DND-41 (cell line): ENCODE measurements at regions not wholly inside any gene's neighbourhood (a gene's known extent, or its start where the extent isn't known, plus 50 kb on each side); places are given as distances from the start of the nearest gene placed in this dataset.

Source experiments
- ATAC-seq: fragments of 200-7000 bp; cut with Tn5 transposase; 3 replicates; pipeline ENCODE4 v1.9.1; 2021; ENCODE audit warnings: low read depth; ENCODE audit not compliant: insufficient read depth
- DNase-seq: peaks from one replicate; pipeline ENCODE4 v3.0.0-alpha.2; 2020
- H2AFZ ChIP-seq: 2 replicates; pipeline ENCODE4 v1.6.0; 2012; ENCODE audit warnings: low read depth, low read length
- H3K27ac ChIP-seq: 2 replicates; pipeline ENCODE4 v1.5.1; 2012; ENCODE audit warnings: low read length, inconsistent platforms
- H3K27me3 ChIP-seq: fragments of 200-600 bp; sonication (generic); 2 replicates; pipeline ENCODE4 v1.6.0; 2012; ENCODE audit warnings: low read length, mild to moderate bottlenecking, inconsistent platforms; ENCODE audit not compliant: insufficient read depth, poor library complexity
- H3K36me3 ChIP-seq: 2 replicates; pipeline ENCODE4 v1.5.1; 2012; ENCODE audit warnings: low read length, inconsistent platforms; ENCODE audit not compliant: insufficient read depth
- H3K4me1 ChIP-seq: 2 replicates; pipeline ENCODE4 v1.5.1; 2012; ENCODE audit warnings: mild to moderate bottlenecking, low read length; ENCODE audit not compliant: insufficient read depth
- H3K4me2 ChIP-seq: 2 replicates; pipeline ENCODE4 v1.6.0; 2012; ENCODE audit warnings: mild to moderate bottlenecking, moderate library complexity, low read length, inconsistent platforms; ENCODE audit not compliant: insufficient read depth
- H3K4me3 ChIP-seq, 2 experiments: fragments of 200-600 bp in 1 of 2; shearing (Covaris generic) in 1 of 2; 2 replicates each; pipeline ENCODE4 v1.5.1; 2012 to 2016; ENCODE audit warnings: inconsistent platforms in 2 of 2, low read length in 2 of 2, mild to moderate bottlenecking in 2 of 2, low read depth in 1 of 2, moderate library complexity in 1 of 2
- H3K79me2 ChIP-seq: 2 replicates; pipeline ENCODE4 v1.6.0; 2012; ENCODE audit warnings: low read length, inconsistent platforms; ENCODE audit not compliant: insufficient read depth
- H3K9ac ChIP-seq: 2 replicates; pipeline ENCODE4 v1.6.0; 2012; ENCODE audit warnings: low read depth, mild to moderate bottlenecking, inconsistent platforms, low read length, moderate library complexity
- H3K9me3 ChIP-seq: 2 replicates; pipeline ENCODE4 v1.5.1; 2012; ENCODE audit warnings: low read length, moderate library complexity, mild to moderate bottlenecking, inconsistent platforms; ENCODE audit not compliant: insufficient read depth, severe bottlenecking
- H4K20me1 ChIP-seq: 2 replicates; pipeline ENCODE4 v1.6.0; 2012; ENCODE audit warnings: low read length; ENCODE audit not compliant: insufficient read depth
- CTCF ChIP-seq: IDR thresholded peaks from 2 replicates; pipeline ENCODE4 v1.5.1; 2012; ENCODE audit warnings: borderline replicate concordance, low read length, moderate library complexity, mild to moderate bottlenecking; ENCODE audit not compliant: poor library complexity, severe bottlenecking; ENCODE audit errors: extremely low read depth
- EZH2 ChIP-seq: IDR thresholded peaks from 3 replicates; pipeline ENCODE4 v1.6.1; 2012; ENCODE audit warnings: borderline replicate concordance, low read depth, mild to moderate bottlenecking, moderate library complexity, low read length, inconsistent platforms; ENCODE audit not compliant: severe bottlenecking

DNA sequence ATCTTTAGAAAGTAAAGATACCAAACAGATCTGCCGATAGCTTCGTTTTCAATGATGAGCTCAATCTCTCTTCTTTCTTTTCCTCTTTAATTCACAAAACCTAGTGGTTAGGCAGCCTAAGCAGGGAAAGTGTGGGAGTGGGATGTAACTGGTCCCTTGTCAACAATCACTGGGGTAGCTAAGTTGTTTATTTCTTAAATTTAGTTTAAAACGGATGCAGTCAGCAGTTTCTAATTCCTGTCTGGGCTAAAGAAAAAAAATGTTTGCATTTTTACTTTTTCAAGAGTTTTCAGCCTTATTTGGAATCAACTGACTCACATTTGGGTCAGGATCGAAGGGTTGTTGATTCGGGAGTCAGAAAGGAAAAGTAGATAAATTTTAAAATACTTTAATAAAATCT, 137.7 kb upstream of the TACR1 start:
- Histone ChIP-seq H3K9ac (no peak overlapping the region), H3K79me2 (no peaks in the 10 kb centered on the region), H3K4me3 (no peak overlapping the region), H3K27ac (no peak overlapping the region), H4K20me1 (no peaks in the 10 kb centered on the region), H3K27me3 (no peaks in the 10 kb centered on the region), H3K4me1 (no peaks in the 10 kb centered on the region), H3K36me3 (no peaks in the 10 kb centered on the region), H3K4me2 (no peak overlapping the region), H3K9me3 (no peaks in the 10 kb centered on the region), H2AFZ (no peak overlapping the region)
- TF ChIP-seq EZH2 = no peak
- TF ChIP-seq CTCF = no peak
- DNase-seq = no peak
- ATAC-seq = no peak

DNA sequence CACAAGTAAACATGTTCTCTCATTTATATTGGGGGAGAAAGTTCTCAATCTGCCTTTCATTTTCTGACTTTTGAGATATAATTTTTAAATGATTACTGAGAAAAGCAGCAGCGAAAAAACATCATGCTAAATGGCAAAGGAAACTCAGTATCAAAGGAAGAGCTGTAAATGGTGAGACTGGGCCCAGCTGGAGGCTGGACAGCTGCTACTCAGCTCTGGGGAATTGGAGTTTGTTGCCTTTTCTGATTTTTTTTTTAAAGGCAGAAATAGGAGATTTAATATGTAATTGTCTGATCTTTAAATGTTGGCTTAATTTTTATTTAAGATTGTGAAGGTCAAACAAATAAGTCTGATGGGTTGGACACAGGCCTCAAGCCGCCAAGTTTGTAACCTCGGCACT, 137.1 kb upstream of the TACR1 start:
- H2AFZ ChIP-seq = no peak overlapping the region

DNA sequence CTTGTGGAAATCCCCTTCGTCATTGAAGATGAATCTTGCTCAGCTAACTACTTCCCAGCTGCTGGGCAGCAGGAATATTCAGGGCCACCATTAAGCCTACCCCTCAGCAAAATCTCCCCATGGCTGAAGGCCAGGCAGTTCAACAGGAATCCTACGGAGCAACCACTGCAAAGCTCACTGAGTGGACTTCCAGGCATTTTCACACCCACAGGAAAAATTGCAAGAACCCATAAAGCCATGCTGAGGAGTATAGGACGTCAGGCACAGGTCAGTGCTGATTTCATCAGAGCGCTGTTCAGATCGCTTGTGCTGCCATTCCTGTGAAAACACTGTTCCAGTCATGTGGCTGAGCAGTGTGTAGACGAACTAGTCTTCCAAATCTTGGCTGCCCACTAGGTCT, 134.8 kb upstream of the TACR1 start:
- Histone ChIP-seq H3K4me2 (no peak overlapping the region), H3K36me3 (no peaks in the 10 kb centered on the region), H3K9ac (no peak overlapping the region), H2AFZ (no peak overlapping the region), H3K27ac (no peak overlapping the region), H3K79me2 (no peaks in the 10 kb centered on the region), H3K4me1 (no peaks in the 10 kb centered on the region), H3K4me3 (no peak overlapping the region), H3K9me3 (no peaks in the 10 kb centered on the region), H4K20me1 (no peaks in the 10 kb centered on the region), H3K27me3 (no peaks in the 10 kb centered on the region)
- TF ChIP-seq CTCF (no peak), EZH2 (no peak)
- no peak for DNase-seq
- ATAC-seq = no peak

More for the DNA sequence above, 137.1 kb upstream of the TACR1 start:
- Histone ChIP-seq H3K27me3 (no peaks in the 10 kb centered on the region), H3K79me2 (no peaks in the 10 kb centered on the region), H3K4me1 (no peaks in the 10 kb centered on the region), H3K27ac (no peak overlapping the region), H3K9ac (no peak overlapping the region), H4K20me1 (no peaks in the 10 kb centered on the region), H3K36me3 (no peaks in the 10 kb centered on the region), H3K4me2 (no peak overlapping the region), H3K9me3 (no peaks in the 10 kb centered on the region), H3K4me3 (no peak overlapping the region)
- DNase-seq = no peak
- no peak for ATAC-seq
- TF ChIP-seq EZH2 = no peak
- TF ChIP-seq CTCF = no peak

- Histone ChIP-seq H3K36me3 (no peaks in the 10 kb centered on the region), H3K9me3 (no peaks in the 10 kb centered on the region), H2AFZ (no peak overlapping the region), H3K27me3 (no peaks in the 10 kb centered on the region), H3K27ac (no peak overlapping the region), H3K4me3 (no peak overlapping the region), H4K20me1 (no peaks in the 10 kb centered on the region), H3K79me2 (no peaks in the 10 kb centered on the region), H3K9ac (no peak overlapping the region), H3K4me1 (no peaks in the 10 kb centered on the region), H3K4me2 (no peak overlapping the region)
- DNase-seq = no peak
- TF ChIP-seq CTCF (no peak), EZH2 (no peak)
- no peak for ATAC-seq
Measured at GRCh38 chr2:75333646-75334045, 134.3 kb upstream of the TACR1 start.
